ENCODE measurements at regions not wholly inside any gene's neighbourhood (a gene's known extent, or its start where the extent isn't known, plus 50 kb on each side); places are given as distances from the start of the nearest gene placed in this dataset.

- Histone ChIP-seq H3K4me1 (ENCODE audit: control insufficient read depth, extremely low read depth, insufficient read depth, low read length) (no peaks in the 10 kb centered on the region), H3K79me2 (ENCODE audit: control insufficient read depth, insufficient read depth, low read length) (no peaks in the 10 kb centered on the region), H3K9ac (ENCODE audit: insufficient read depth, low read length) (no peak overlapping the region), H3K4me2 (ENCODE audit: extremely low read depth, insufficient read depth, low read length) (no peak overlapping the region), H3K36me3 (ENCODE audit: control insufficient read depth, insufficient read depth, low read length) (no peaks in the 10 kb centered on the region), H3K27ac (ENCODE audit: insufficient read depth, low read length) (no peak overlapping the region), H3K9me3 (ENCODE audit: control insufficient read depth, insufficient read depth, low read depth, low read length) (no peaks in the 10 kb centered on the region), H4K20me1 (ENCODE audit: control insufficient read depth, extremely low read depth, insufficient read depth, low read length) (no peaks in the 10 kb centered on the region), H3K4me3 (replicated peaks in 1 of 4; ENCODE audit: control extremely low read depth in 1 of 4, insufficient read depth in 1 of 4, low read depth in 3 of 4, low read length in 4 of 4) (no peak overlapping the region), H2AFZ (ENCODE audit: low read length) (no peak overlapping the region), H3K27me3 (ENCODE audit: control insufficient read depth, insufficient read depth, low read length) (no peaks in the 10 kb centered on the region)
- no peak for DNase-seq (ENCODE audit: low read depth in 2 of 2)
- no peak for TF ChIP-seq CTCF (conservative IDR thresholded peaks at IDR 0.05 in 1 of 2, IDR thresholded peaks at IDR 0.05 in 1 of 2; ENCODE audit: low read depth in 1 of 2, low read length in 2 of 2)
- TF ChIP-seq EZH2 (IDR thresholded peaks at IDR 0.05; ENCODE audit: low read length, missing control alignments): no peak
Measured at GRCh38 chr16:26701243-26701886, 365.4 kb upstream of the C16orf82 start.

GRCh38 chr16:26705346-26705745 is 361.4 kb upstream of the C16orf82 start:
- Histone ChIP-seq H3K79me2 (ENCODE audit: control insufficient read depth, insufficient read depth, low read length) (no peaks in the 10 kb centered on the region), H3K27ac (ENCODE audit: insufficient read depth, low read length) (no peak overlapping the region), H2AFZ (ENCODE audit: low read length) (no peak overlapping the region), H3K9me3 (ENCODE audit: control insufficient read depth, insufficient read depth, low read depth, low read length) (no peaks in the 10 kb centered on the region), H3K4me3 (replicated peaks in 1 of 4; ENCODE audit: control extremely low read depth in 1 of 4, insufficient read depth in 1 of 4, low read depth in 3 of 4, low read length in 4 of 4) (no peak overlapping the region), H3K9ac (ENCODE audit: insufficient read depth, low read length) (no peak overlapping the region), H3K36me3 (ENCODE audit: control insufficient read depth, insufficient read depth, low read length) (no peaks in the 10 kb centered on the region), H3K27me3 (ENCODE audit: control insufficient read depth, insufficient read depth, low read length) (no peaks in the 10 kb centered on the region), H4K20me1 (ENCODE audit: control insufficient read depth, extremely low read depth, insufficient read depth, low read length) (no peaks in the 10 kb centered on the region), H3K4me2 (ENCODE audit: extremely low read depth, insufficient read depth, low read length) (no peak overlapping the region), H3K4me1 (ENCODE audit: control insufficient read depth, extremely low read depth, insufficient read depth, low read length) (no peaks in the 10 kb centered on the region)
- TF ChIP-seq EZH2 (IDR thresholded peaks at IDR 0.05; ENCODE audit: low read length, missing control alignments) (no peak), CTCF (conservative IDR thresholded peaks at IDR 0.05 in 1 of 2, IDR thresholded peaks at IDR 0.05 in 1 of 2; ENCODE audit: low read depth in 1 of 2, low read length in 2 of 2) (no peak)
- no peak for DNase-seq (ENCODE audit: low read depth in 2 of 2)

- TF ChIP-seq EZH2 (IDR thresholded peaks at IDR 0.05; ENCODE audit: low read length, missing control alignments) (no peak), CTCF (conservative IDR thresholded peaks at IDR 0.05 in 1 of 2, IDR thresholded peaks at IDR 0.05 in 1 of 2; ENCODE audit: low read depth in 1 of 2, low read length in 2 of 2) (no peak)
- H3K4me1 ChIP-seq (ENCODE audit: control insufficient read depth, extremely low read depth, insufficient read depth, low read length): no peaks in the 10 kb centered on the region
- no peak overlapping the region for H2AFZ ChIP-seq (ENCODE audit: low read length)
- no peak for DNase-seq (ENCODE audit: low read depth in 2 of 2)
- no peak overlapping the region for H3K27ac ChIP-seq (ENCODE audit: insufficient read depth, low read length)
- H3K4me3 ChIP-seq (replicated peaks in 1 of 4; ENCODE audit: control extremely low read depth in 1 of 4, insufficient read depth in 1 of 4, low read depth in 3 of 4, low read length in 4 of 4): no peak overlapping the region
- no peaks in the 10 kb centered on the region for H3K79me2 ChIP-seq (ENCODE audit: control insufficient read depth, insufficient read depth, low read length)
- H3K9me3 ChIP-seq (ENCODE audit: control insufficient read depth, insufficient read depth, low read depth, low read length): no peaks in the 10 kb centered on the region
- no peak overlapping the region for H3K4me2 ChIP-seq (ENCODE audit: extremely low read depth, insufficient read depth, low read length)
- H3K27me3 ChIP-seq (ENCODE audit: control insufficient read depth, insufficient read depth, low read length): no peaks in the 10 kb centered on the region
- H4K20me1 ChIP-seq (ENCODE audit: control insufficient read depth, extremely low read depth, insufficient read depth, low read length): no peaks in the 10 kb centered on the region
- no peak overlapping the region for H3K9ac ChIP-seq (ENCODE audit: insufficient read depth, low read length)
- no peaks in the 10 kb centered on the region for H3K36me3 ChIP-seq (ENCODE audit: control insufficient read depth, insufficient read depth, low read length)
Measured at GRCh38 chr16:26708428-26708827, 358.3 kb upstream of the C16orf82 start.

Measured in fibroblast of lung (primary cell).